Smooth muscle cell (in vitro differentiated cells): ENCODE measurements at regions not wholly inside any gene's neighbourhood (a gene's known extent, or its start where the extent isn't known, plus 50 kb on each side); places are given as distances from the start of the nearest gene placed in this dataset.

Source experiments
- DNase-seq: peaks from one replicate; lab custom pipeline; 2025; ENCODE audit not compliant: unreplicated experiment; lab: John Stamatoyannopoulos, UW
- H2AFZ ChIP-seq: fragments of 200-600 bp; sonication (generic); 2 replicates; pipeline ENCODE4 v1.6.0; 2016; ENCODE audit warnings: antibody characterized with exemption, low read depth, mild to moderate bottlenecking
- H3F3A ChIP-seq: fragments of 200-600 bp; sonication (generic); 2 replicates; pipeline ENCODE4 v1.6.0; 2017; ENCODE audit warnings: antibody characterized with exemption, low read depth
- H3K27ac ChIP-seq: fragments of 200-600 bp; sonication (generic); 2 replicates; pipeline ENCODE4 v1.5.1; 2016; ENCODE audit warnings: low read depth, mild to moderate bottlenecking
- H3K27me3 ChIP-seq: fragments of 200-600 bp; sonication (generic); 2 replicates; pipeline ENCODE4 v1.6.1; 2016; ENCODE audit warnings: low read depth, mild to moderate bottlenecking
- H3K36me3 ChIP-seq: fragments of 200-600 bp; sonication (generic); 2 replicates; pipeline ENCODE4 v1.5.1; 2016; ENCODE audit warnings: low read depth
- H3K4me1 ChIP-seq: fragments of 200-600 bp; sonication (generic); 2 replicates; pipeline ENCODE4 v1.5.1; 2016; ENCODE audit warnings: low read depth
- H3K4me2 ChIP-seq: fragments of 200-600 bp; sonication (generic); 2 replicates; pipeline ENCODE4 v1.6.0; 2016; ENCODE audit warnings: mild to moderate bottlenecking
- H3K4me3 ChIP-seq: fragments of 200-600 bp; sonication (generic); 2 replicates; pipeline ENCODE4 v1.5.1; 2016; ENCODE audit warnings: mild to moderate bottlenecking
- H3K79me2 ChIP-seq: fragments of 200-600 bp; sonication (generic); 2 replicates; pipeline ENCODE4 v1.6.0; 2016; ENCODE audit warnings: low read depth, mild to moderate bottlenecking
- H3K9ac ChIP-seq: fragments of 200-600 bp; sonication (generic); 2 replicates; pipeline ENCODE4 v1.6.0; 2016; ENCODE audit warnings: low read depth
- H3K9me3 ChIP-seq: fragments of 200-600 bp; sonication (generic); replicated peaks from 2 replicates; pipeline ENCODE4 v1.5.1; 2016; ENCODE audit warnings: low read depth
- H4K20me1 ChIP-seq: fragments of 200-600 bp; sonication (generic); 2 replicates; pipeline ENCODE4 v1.6.0; 2016; ENCODE audit warnings: low read depth
- WGBS: methylation state at CpG from one replicate; pipeline ENCODE4 v1.1.7; 2016; ENCODE audit warnings: low lambda C conversion rate; 5-methylcytosine and 5-hydroxymethylcytosine counted together
- TF ChIP-seq, protein P1 (sequence below): fragments of 200-600 bp; sonication (generic); IDR thresholded peaks from 2 replicates; pipeline ENCODE4 v1.5.1; 2017; ENCODE audit warnings: borderline replicate concordance, mild to moderate bottlenecking, antibody characterized with exemption; ENCODE audit not compliant: insufficient read depth, poor library complexity, severe bottlenecking

DNA sequence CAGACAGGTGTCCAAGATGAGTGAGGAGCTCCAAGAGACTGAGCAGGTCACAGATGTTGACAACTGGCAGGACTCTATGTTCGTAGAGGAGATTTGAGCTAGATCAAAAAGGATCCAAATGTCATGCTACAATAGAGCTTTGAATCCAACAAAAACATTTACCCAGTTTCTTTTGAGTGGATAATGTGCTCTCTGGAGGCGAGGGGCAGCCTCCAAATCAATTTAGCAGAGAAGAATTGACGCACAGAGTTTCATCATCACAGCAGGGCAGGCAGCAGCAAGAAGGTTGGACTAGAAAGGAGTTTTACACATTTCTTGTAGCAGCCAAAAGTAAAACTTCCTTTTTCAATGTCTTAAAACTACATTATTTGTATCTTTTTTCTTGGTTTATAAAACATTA, 653.0 kb downstream of the RNF144A start:
- WGBS = 89% methylated on average over 3 of the region's 3 CpGs
- no peaks in the 10 kb centered on the region for H3K27me3 ChIP-seq
- no peaks in the 10 kb centered on the region for H4K20me1 ChIP-seq

DNA sequence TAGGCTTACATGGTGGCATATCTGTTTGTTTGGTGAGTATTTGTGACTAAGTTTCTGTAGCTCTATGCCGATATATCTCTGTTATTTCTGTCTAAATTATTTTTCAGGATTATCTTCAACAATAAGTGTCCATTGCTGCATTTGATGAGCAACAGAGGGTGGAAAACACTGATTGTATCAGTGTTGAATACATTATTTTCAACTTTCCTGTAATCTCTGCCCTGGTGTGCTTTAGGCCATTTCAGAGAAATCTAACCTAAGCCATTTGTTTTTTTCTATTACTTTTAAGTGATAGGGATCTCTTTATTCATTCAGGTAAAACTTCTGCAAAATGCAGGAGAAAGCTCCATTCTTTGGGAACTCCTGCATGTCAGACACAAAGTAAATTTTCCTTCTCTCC, 654.5 kb downstream of the RNF144A start:
- Histone ChIP-seq H3K27me3 (no peaks in the 10 kb centered on the region), H3K9me3 (no peaks in the 10 kb centered on the region), H3K79me2 (no peaks in the 10 kb centered on the region), H3K27ac (no peak overlapping the region), H3K36me3 (no peaks in the 10 kb centered on the region), H4K20me1 (no peaks in the 10 kb centered on the region), H3F3A (no peaks in the 10 kb centered on the region), H3K9ac (no peak overlapping the region), H3K4me1 (peaks cover 3% of the 10 kb centered on the region), H3K4me2 (no peak overlapping the region), H2AFZ (no peak overlapping the region), H3K4me3 (no peak overlapping the region)
- TF ChIP-seq, protein P1, sequence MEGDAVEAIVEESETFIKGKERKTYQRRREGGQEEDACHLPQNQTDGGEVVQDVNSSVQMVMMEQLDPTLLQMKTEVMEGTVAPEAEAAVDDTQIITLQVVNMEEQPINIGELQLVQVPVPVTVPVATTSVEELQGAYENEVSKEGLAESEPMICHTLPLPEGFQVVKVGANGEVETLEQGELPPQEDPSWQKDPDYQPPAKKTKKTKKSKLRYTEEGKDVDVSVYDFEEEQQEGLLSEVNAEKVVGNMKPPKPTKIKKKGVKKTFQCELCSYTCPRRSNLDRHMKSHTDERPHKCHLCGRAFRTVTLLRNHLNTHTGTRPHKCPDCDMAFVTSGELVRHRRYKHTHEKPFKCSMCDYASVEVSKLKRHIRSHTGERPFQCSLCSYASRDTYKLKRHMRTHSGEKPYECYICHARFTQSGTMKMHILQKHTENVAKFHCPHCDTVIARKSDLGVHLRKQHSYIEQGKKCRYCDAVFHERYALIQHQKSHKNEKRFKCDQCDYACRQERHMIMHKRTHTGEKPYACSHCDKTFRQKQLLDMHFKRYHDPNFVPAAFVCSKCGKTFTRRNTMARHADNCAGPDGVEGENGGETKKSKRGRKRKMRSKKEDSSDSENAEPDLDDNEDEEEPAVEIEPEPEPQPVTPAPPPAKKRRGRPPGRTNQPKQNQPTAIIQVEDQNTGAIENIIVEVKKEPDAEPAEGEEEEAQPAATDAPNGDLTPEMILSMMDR = no peak
- no peak for DNase-seq
- 96% methylated on average over 1 of the region's 1 CpG for WGBS

More for the DNA sequence above, 653.0 kb downstream of the RNF144A start:
- no peak for DNase-seq
- H3K9me3 ChIP-seq = no peaks in the 10 kb centered on the region
- no peak overlapping the region for H3K4me2 ChIP-seq
- H3K9ac ChIP-seq = no peak overlapping the region
- no peaks in the 10 kb centered on the region for H3F3A ChIP-seq
- peaks cover 3% of the 10 kb centered on the region for H3K4me1 ChIP-seq
- no peak overlapping the region for H3K27ac ChIP-seq
- no peak overlapping the region for H3K4me3 ChIP-seq
- no peak overlapping the region for H2AFZ ChIP-seq
- TF ChIP-seq, protein P1 = no peak
- H3K36me3 ChIP-seq = no peaks in the 10 kb centered on the region
- H3K79me2 ChIP-seq = no peaks in the 10 kb centered on the region

DNA sequence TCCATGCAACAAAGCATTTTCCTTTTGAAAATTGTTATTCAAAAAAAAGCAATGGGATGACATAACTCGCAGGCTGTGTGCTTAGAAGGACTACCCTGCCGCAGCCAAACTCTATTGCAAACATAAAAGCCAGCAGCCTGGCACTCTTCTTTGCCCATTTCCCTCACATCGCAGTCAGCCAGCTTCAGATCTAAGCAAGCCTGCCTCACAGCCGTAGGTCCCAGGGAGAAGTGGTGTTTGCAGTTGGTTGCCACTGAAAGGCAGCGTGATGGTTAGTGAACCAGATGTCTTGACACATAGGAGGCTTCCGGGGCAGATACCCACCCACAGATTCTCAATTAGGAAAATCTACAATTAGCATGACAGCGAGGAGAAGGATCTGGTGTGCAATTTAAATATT, 655.2 kb downstream of the RNF144A start:
- 90% methylated on average over 7 of the region's 7 CpGs for WGBS
- Histone ChIP-seq H3K27me3 (no peaks in the 10 kb centered on the region), H3K9ac (no peak overlapping the region), H4K20me1 (no peaks in the 10 kb centered on the region), H2AFZ (no peak overlapping the region), H3K4me1 (peaks cover 3% of the 10 kb centered on the region), H3K27ac (no peak overlapping the region), H3K9me3 (no peaks in the 10 kb centered on the region), H3F3A (no peaks in the 10 kb centered on the region), H3K4me3 (no peak overlapping the region), H3K4me2 (no peak overlapping the region), H3K36me3 (no peaks in the 10 kb centered on the region), H3K79me2 (no peaks in the 10 kb centered on the region)
- DNase-seq = no peak
- TF ChIP-seq, protein P1 = no peak

DNA sequence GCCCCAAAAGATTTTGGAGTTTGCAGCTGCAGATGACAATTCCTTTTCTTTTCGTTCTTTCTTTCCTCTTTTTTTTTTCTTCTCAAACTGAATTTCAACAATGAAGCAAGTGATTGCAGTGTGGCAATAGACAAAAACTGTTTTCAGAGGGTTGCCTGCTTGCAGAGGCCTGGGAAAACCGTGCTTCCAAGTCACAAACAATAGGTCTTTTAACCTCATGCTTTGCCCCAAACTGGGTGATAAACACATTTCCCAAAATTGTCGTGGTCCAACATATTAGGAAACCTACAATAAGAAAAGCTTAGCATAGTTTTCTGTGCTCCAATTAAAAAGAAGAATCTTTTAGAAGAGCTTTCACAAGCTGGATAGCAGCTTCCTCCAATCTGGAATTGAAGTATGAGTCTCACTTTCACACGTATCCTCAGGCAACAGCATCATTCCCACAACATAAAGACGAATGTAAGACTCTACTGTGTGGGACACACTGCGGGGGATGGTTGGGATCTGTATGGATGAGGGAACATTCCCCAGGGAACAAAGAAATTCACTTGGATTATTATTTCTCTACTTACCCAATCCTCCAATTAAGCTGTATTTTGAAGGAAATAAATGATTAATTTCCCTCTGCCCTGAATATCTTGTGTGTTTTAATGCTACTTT, 656.1 kb downstream of the RNF144A start:
- H4K20me1 ChIP-seq = no peaks in the 10 kb centered on the region
- H3F3A ChIP-seq = no peaks in the 10 kb centered on the region
- TF ChIP-seq, protein P1 = no peak
- no peak overlapping the region for H3K4me3 ChIP-seq
- no peaks in the 10 kb centered on the region for H3K79me2 ChIP-seq
- no peak overlapping the region for H3K4me2 ChIP-seq
- H3K9ac ChIP-seq = no peak overlapping the region
- DNase-seq = no peak
- WGBS = 77% methylated on average over 6 of the region's 6 CpGs
- H2AFZ ChIP-seq = no peak overlapping the region
- no peaks in the 10 kb centered on the region for H3K27me3 ChIP-seq
- no peaks in the 10 kb centered on the region for H3K36me3 ChIP-seq
- peaks cover 3% of the 10 kb centered on the region for H3K4me1 ChIP-seq
- no peak overlapping the region for H3K27ac ChIP-seq
- no peaks in the 10 kb centered on the region for H3K9me3 ChIP-seq
